ENCODE measurements at regions not wholly inside any gene's neighbourhood (a gene's known extent, or its start where the extent isn't known, plus 50 kb on each side); places are given as distances from the start of the nearest gene placed in this dataset.

DNA sequence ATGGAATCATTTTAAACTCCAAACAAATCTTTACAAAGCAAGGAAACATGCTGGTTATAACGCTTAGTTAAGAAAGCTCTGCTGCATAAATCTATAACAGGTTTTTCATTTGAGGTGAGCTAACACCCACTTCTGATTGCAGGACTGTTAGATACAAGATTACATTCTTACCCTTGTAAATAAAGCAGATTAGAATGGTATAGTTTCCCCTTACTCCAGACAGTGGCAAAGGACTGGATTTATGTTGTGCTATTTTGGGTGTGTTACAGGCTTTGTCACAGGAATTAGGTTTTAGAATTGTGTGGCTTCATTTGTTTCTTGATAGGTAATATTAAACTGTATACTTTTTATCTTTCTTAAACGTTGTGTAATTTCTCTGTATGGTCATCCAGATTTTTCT is 487.6 kb downstream of the ZWINT start:
- TF ChIP-seq, protein P1, sequence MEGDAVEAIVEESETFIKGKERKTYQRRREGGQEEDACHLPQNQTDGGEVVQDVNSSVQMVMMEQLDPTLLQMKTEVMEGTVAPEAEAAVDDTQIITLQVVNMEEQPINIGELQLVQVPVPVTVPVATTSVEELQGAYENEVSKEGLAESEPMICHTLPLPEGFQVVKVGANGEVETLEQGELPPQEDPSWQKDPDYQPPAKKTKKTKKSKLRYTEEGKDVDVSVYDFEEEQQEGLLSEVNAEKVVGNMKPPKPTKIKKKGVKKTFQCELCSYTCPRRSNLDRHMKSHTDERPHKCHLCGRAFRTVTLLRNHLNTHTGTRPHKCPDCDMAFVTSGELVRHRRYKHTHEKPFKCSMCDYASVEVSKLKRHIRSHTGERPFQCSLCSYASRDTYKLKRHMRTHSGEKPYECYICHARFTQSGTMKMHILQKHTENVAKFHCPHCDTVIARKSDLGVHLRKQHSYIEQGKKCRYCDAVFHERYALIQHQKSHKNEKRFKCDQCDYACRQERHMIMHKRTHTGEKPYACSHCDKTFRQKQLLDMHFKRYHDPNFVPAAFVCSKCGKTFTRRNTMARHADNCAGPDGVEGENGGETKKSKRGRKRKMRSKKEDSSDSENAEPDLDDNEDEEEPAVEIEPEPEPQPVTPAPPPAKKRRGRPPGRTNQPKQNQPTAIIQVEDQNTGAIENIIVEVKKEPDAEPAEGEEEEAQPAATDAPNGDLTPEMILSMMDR (IDR thresholded peaks at IDR 0.05; ENCODE audit: insufficient read depth, low read depth, low read length), result no peak
- no peak for TF ChIP-seq EZH2 (IDR thresholded peaks at IDR 0.05; ENCODE audit: insufficient read depth, low read length)

All from astrocyte (in vitro differentiated cells and primary cell).